Lower leg skin (tissue), 3 donors: ENCODE measurements at regions not wholly inside any gene's neighbourhood (a gene's known extent, or its start where the extent isn't known, plus 50 kb on each side); places are given as distances from the start of the nearest gene placed in this dataset.

Source experiments
- CTCF ChIP-seq, 3 donors: fragments of 450-650 bp; IDR thresholded peaks; one replicate each; pipeline ENCODE4 v1.5.1; 2016; ENCODE audit warnings: antibody characterized with exemption in 3 of 3, mild to moderate bottlenecking in 3 of 3, moderate library complexity in 2 of 3
- POLR2A ChIP-seq, 2 donors: fragments of 450-650 bp; IDR thresholded peaks; one replicate each; pipeline ENCODE4 v1.6.1; 2016 to 2017; ENCODE audit warnings: antibody characterized with exemption in 2 of 2, mild to moderate bottlenecking in 1 of 2, moderate library complexity in 1 of 2

- no peak for TF ChIP-seq CTCF (IDR thresholded peaks at IDR 0.05)
- TF ChIP-seq POLR2A (IDR thresholded peaks at IDR 0.05): no peak
Observed at GRCh38 chr6:167236239-167236571, 54.9 kb upstream of the UNC93A start.
